Left lung (tissue), 4 donors: ENCODE measurements at regions not wholly inside any gene's neighbourhood (a gene's known extent, or its start where the extent isn't known, plus 50 kb on each side); places are given as distances from the start of the nearest gene placed in this dataset.

Source experiments
- ATAC-seq: fragments of 200-7000 bp; cut with Tn5 transposase; one replicate; pipeline ENCODE4 v1.9.1; 2020; ENCODE audit warnings: moderate library complexity
- DNase-seq, 4 donors: peaks; one replicate each; pipeline ENCODE4 v3.0.0-alpha.2; 2013 to 2020
- H3K27ac ChIP-seq, 2 donors: fragments of 200-600 bp; sonication (generic) in 1 of 2; one replicate each; pipeline versions ENCODE4 v1.5.0 to v1.8.0; 2020 to 2021
- H3K27me3 ChIP-seq, 2 donors: fragments of 200-600 bp; sonication (generic) in 1 of 2; one replicate each; pipeline versions ENCODE4 v1.5.0 to v1.8.0; 2020 to 2021
- H3K36me3 ChIP-seq, 2 donors: fragments of 200-600 bp; sonication (generic) in 1 of 2; one replicate each; pipeline versions ENCODE4 v1.5.0 to v1.8.0; 2020 to 2021
- H3K4me1 ChIP-seq, 2 donors: fragments of 200-600 bp; one replicate each; pipeline ENCODE4 v1.8.0; 2021
- H3K4me3 ChIP-seq, 2 donors: fragments of 200-600 bp; sonication (generic) in 1 of 2; one replicate each; pipeline versions ENCODE4 v1.5.0 to v1.8.0; 2020 to 2021; ENCODE audit warnings: mild to moderate bottlenecking in 1 of 2
- H3K9me3 ChIP-seq, 2 donors: fragments of 200-600 bp; sonication (generic) in 1 of 2; one replicate each; pipeline versions ENCODE4 v1.5.0 to v1.8.0; 2020 to 2021
- intact Hi-C, 2 donors: fragments of 100-400 bp; cut with DNase I; formaldehyde crosslinking; loops; one replicate each; pipeline versions ENCODE4 v1.11.2 to v1.14.2; 2022
- TF ChIP-seq, protein P1 (sequence below), 2 donors: fragments of 200-600 bp; sonication (generic) in 1 of 2; IDR thresholded peaks; one replicate each; pipeline versions ENCODE4 v1.5.0 to v1.8.0; 2021; ENCODE audit warnings: antibody characterized with exemption in 2 of 2
- donor health status: DM: no; HTN: yes; CAD: no.
- donor health status: DM: no; HTN: no; CAD: no.

DNA sequence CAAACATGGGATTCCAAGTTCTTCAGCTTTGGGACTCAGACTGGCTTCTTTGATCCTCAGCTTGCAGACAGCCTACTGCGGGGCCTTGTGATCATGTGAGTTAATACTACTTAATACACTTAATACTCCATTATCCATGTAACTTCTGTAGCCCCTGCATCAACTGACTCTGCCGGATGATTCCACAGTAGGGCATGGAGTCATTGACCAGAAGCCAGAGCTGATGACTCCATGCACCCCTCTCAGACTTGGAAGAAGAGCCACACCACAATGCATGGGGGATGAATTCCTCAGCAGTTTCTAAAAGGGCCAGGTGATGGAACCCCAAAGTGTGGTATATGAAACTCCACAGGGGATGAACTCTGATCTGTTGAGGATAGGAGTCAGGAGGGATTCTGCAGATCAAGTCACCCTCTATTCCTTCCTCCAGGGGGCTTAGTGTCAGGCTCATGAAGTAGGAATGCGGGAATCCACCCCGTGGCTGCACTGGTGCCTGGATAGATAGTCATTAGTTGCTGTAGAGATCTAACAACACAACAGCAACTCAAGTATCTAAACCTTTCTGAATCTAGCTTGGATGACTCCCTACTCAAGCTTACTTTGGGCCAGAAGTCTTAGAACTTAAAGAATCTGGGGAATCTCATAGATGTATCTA, 70.2 kb downstream of the GPR6 start:
- Histone ChIP-seq H3K4me3 (no peak overlapping the region), H3K36me3 (no peaks in the 10 kb centered on the region), H3K9me3 (no peaks in the 10 kb centered on the region), H3K4me1 (no peaks in the 10 kb centered on the region), H3K27ac (no peak overlapping the region), H3K27me3 (no peaks in the 10 kb centered on the region)
- intact Hi-C loops = no loop called here
- TF ChIP-seq, protein P1, sequence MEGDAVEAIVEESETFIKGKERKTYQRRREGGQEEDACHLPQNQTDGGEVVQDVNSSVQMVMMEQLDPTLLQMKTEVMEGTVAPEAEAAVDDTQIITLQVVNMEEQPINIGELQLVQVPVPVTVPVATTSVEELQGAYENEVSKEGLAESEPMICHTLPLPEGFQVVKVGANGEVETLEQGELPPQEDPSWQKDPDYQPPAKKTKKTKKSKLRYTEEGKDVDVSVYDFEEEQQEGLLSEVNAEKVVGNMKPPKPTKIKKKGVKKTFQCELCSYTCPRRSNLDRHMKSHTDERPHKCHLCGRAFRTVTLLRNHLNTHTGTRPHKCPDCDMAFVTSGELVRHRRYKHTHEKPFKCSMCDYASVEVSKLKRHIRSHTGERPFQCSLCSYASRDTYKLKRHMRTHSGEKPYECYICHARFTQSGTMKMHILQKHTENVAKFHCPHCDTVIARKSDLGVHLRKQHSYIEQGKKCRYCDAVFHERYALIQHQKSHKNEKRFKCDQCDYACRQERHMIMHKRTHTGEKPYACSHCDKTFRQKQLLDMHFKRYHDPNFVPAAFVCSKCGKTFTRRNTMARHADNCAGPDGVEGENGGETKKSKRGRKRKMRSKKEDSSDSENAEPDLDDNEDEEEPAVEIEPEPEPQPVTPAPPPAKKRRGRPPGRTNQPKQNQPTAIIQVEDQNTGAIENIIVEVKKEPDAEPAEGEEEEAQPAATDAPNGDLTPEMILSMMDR (IDR thresholded peaks at IDR 0.05) = no peak
- ATAC-seq (no peak), DNase-seq (no peak)

DNA sequence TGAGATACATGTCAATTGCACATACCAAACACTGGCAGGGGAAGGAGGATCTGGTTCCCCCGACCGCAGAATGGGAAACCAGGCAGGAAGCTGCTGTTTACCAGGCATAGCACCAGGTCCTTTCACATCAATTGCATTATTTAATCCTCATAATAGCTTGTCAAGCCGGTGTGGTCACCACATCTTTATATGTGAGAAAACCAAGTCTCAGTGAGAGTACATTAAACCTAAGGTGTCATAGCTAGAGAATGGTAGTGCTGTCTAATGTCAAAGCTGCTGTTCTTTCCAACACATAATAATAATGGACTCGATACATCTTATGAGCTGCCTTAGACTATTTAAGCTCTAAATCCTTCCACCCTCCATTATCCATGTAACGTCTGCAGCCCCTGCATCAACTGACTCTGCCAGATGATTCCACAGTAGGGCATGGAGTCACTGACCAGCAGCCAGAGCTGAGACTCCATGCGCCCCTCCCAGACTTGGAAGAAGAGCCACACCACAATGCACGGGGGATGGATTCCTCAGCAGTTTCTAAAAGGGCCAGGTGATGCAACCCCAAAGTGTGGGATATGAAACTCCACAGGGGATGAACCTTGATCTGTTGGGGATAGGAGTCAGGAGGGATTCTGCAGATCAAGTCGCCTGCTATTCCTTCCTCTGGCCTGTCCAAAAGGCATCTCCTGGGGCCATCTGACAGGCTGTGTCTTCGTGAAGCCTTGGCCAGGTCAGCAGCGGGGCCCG, 71.8 kb downstream of the GPR6 start:
- ATAC-seq (no peak), DNase-seq (no peak)
- intact Hi-C loops = loop anchor here in 1 of 2 donors (10.0 kb wide), 2 partner anchors 345 to 525 kb away; no protein-coding TSS in a partner anchor

More for the DNA sequence above, 71.8 kb downstream of the GPR6 start:
- H3K27me3 ChIP-seq = no peaks in the 10 kb centered on the region
- H3K4me1 ChIP-seq = no peaks in the 10 kb centered on the region
- H3K4me3 ChIP-seq = no peak overlapping the region
- TF ChIP-seq, protein P1 (IDR thresholded peaks at IDR 0.05) = no peak
- no peaks in the 10 kb centered on the region for H3K36me3 ChIP-seq
- H3K27ac ChIP-seq = no peak overlapping the region
- no peaks in the 10 kb centered on the region for H3K9me3 ChIP-seq
